ENCODE measurements at regions not wholly inside any gene's neighbourhood (a gene's known extent, or its start where the extent isn't known, plus 50 kb on each side); places are given as distances from the start of the nearest gene placed in this dataset.

- no peaks in the 10 kb centered on the region for H3K9me3 ChIP-seq (replicated peaks; ENCODE audit: control insufficient read depth, insufficient read depth, low read length)
- no peak for TF ChIP-seq FOS (IDR thresholded peaks at IDR 0.05; ENCODE audit: borderline replicate concordance, insufficient read depth, low read length)
- no peak for TF ChIP-seq POLR2A (IDR thresholded peaks at IDR 0.05; ENCODE audit: low read depth, low read length)
- TF ChIP-seq JUN (IDR thresholded peaks at IDR 0.05; ENCODE audit: borderline replicate concordance, insufficient read depth, insufficient read length, low read depth): no peak
- TF ChIP-seq POLR2AphosphoS5 (IDR thresholded peaks at IDR 0.05; ENCODE audit: insufficient read depth, low read depth, low read length): no peak
- H2AFZ ChIP-seq (ENCODE audit: low read depth, low read length): no peak overlapping the region
- H3K4me3 ChIP-seq (replicated peaks in 1 of 3; ENCODE audit: insufficient read depth in 1 of 3, low read depth in 1 of 3, low read length in 3 of 3): no peak overlapping the region
- H3K27ac ChIP-seq (ENCODE audit: insufficient read depth, low read depth, low read length): no peak overlapping the region
- no peak overlapping the region for H3K4me2 ChIP-seq (ENCODE audit: insufficient read depth, low read length)
- DNase-seq (ENCODE audit: low read depth, low spot score): no peak
- ChIA-PET CTCF (interaction anchor here (1.2 to 1.6 kb wide), 2 partner anchors 15 to 620 kb away, joined by 4 to 5 read pairs; no protein-coding TSS in a partner anchor), POLR2A (no interaction called here)
- H3K79me2 ChIP-seq (ENCODE audit: control insufficient read depth, insufficient read depth, low read length): no peaks in the 10 kb centered on the region
- no peaks in the 10 kb centered on the region for H3K36me3 ChIP-seq (ENCODE audit: control insufficient read depth in 2 of 2, extremely low read depth in 1 of 2, insufficient read depth in 2 of 2, low read length in 2 of 2)
- no peaks in the 10 kb centered on the region for H3K9me1 ChIP-seq (replicated peaks; ENCODE audit: control insufficient read depth, extremely low read depth, insufficient read depth, low read length)
- H4K20me1 ChIP-seq (replicated peaks; ENCODE audit: control insufficient read depth, extremely low read depth, insufficient read depth, low read length): no peaks in the 10 kb centered on the region
- dilution Hi-C loops (cut with MboI; ENCODE audit: extremely low pct_ligation_motif_present, low sequenced_read_pairs) (no loop called here), intact Hi-C loops (cut with micrococcal nuclease) (no loop called here)
- FAIRE-seq: no peak
- H3K27me3 ChIP-seq (ENCODE audit: control insufficient read depth in 2 of 2, insufficient read depth in 2 of 2, low read length in 2 of 2): no peaks in the 10 kb centered on the region
- H3K4me1 ChIP-seq (ENCODE audit: control insufficient read depth, extremely low read depth, insufficient read depth, low read length): peaks cover 11% of the 10 kb centered on the region
- H3K9ac ChIP-seq (replicated peaks; ENCODE audit: extremely low read depth, insufficient read depth, low read length): no peak overlapping the region
- no TSS peak for BruUV-seq (replicated peaks)
These were observed 466.4 kb upstream of the MEF2C start for GRCh38 chr5:89349246-89349980.

GRCh38 chr5:89346573-89346972 lies 463.6 kb upstream of the MEF2C start:
- no peak for TF ChIP-seq MYC (IDR thresholded peaks at IDR 0.05; ENCODE audit: low read depth, low read length)
- TF ChIP-seq GATA2 (IDR thresholded peaks at IDR 0.05; ENCODE audit: insufficient read depth, insufficient read length, low read depth, low read length): no peak
- TF ChIP-seq POLR2A (IDR thresholded peaks at IDR 0.05; ENCODE audit: low read depth, low read length): no peak
- no peak for TF ChIP-seq EZH2 (IDR thresholded peaks at IDR 0.05; ENCODE audit: borderline replicate concordance, low read depth, low read length, severe bottlenecking)
- no peak for TF ChIP-seq CTCF (IDR thresholded peaks at IDR 0.05; ENCODE audit: extremely low read depth in 1 of 2, insufficient read depth in 1 of 2, low read depth in 1 of 2, low read length in 2 of 2)
- no peak for TF ChIP-seq MAX (IDR thresholded peaks at IDR 0.05; ENCODE audit: insufficient read depth, insufficient read length)
- TF ChIP-seq POLR2AphosphoS5 (IDR thresholded peaks at IDR 0.05; ENCODE audit: insufficient read depth, low read depth, low read length): no peak
- TF ChIP-seq FOS (IDR thresholded peaks at IDR 0.05; ENCODE audit: borderline replicate concordance, insufficient read depth, low read length): no peak
- TF ChIP-seq JUN (IDR thresholded peaks at IDR 0.05; ENCODE audit: borderline replicate concordance, insufficient read depth, insufficient read length, low read depth): no peak
- peak; percentile 21 for FAIRE-seq
- Histone ChIP-seq H3K4me1 (ENCODE audit: control insufficient read depth, extremely low read depth, insufficient read depth, low read length) (no peaks in the 10 kb centered on the region), H3K79me2 (ENCODE audit: control insufficient read depth, insufficient read depth, low read length) (no peaks in the 10 kb centered on the region), H3K9me1 (replicated peaks; ENCODE audit: control insufficient read depth, extremely low read depth, insufficient read depth, low read length) (no peaks in the 10 kb centered on the region), H3K36me3 (ENCODE audit: control insufficient read depth in 2 of 2, extremely low read depth in 1 of 2, insufficient read depth in 2 of 2, low read length in 2 of 2) (no peaks in the 10 kb centered on the region), H4K20me1 (replicated peaks; ENCODE audit: control insufficient read depth, extremely low read depth, insufficient read depth, low read length) (no peaks in the 10 kb centered on the region), H2AFZ (ENCODE audit: low read depth, low read length) (no peak overlapping the region), H3K27me3 (ENCODE audit: control insufficient read depth in 2 of 2, insufficient read depth in 2 of 2, low read length in 2 of 2) (no peaks in the 10 kb centered on the region), H3K27ac (ENCODE audit: insufficient read depth, low read depth, low read length) (no peak overlapping the region), H3K9me3 (replicated peaks; ENCODE audit: control insufficient read depth, insufficient read depth, low read length) (no peaks in the 10 kb centered on the region), H3K4me3 (replicated peaks in 1 of 3; ENCODE audit: insufficient read depth in 1 of 3, low read depth in 1 of 3, low read length in 3 of 3) (no peak overlapping the region), H3K4me2 (ENCODE audit: insufficient read depth, low read length) (no peak overlapping the region), H3K9ac (replicated peaks; ENCODE audit: extremely low read depth, insufficient read depth, low read length) (no peak overlapping the region)
- POLR2A ChIA-PET: no interaction called here
- no peak for DNase-seq (ENCODE audit: low read depth, low spot score)
- BruUV-seq (replicated peaks): no TSS peak
- dilution Hi-C loops (cut with MboI; ENCODE audit: extremely low pct_ligation_motif_present, low sequenced_read_pairs) (no loop called here), intact Hi-C loops (cut with micrococcal nuclease) (no loop called here)
- CTCF ChIA-PET: no interaction called here

Measured in endothelial cell of umbilical vein (primary cell).